CD4-positive, alpha-beta T cell (primary cell): ENCODE measurements at regions not wholly inside any gene's neighbourhood (a gene's known extent, or its start where the extent isn't known, plus 50 kb on each side); places are given as distances from the start of the nearest gene placed in this dataset.

ENCODE experiments used
- ATAC-seq: fragments of 200-7000 bp; cut with Tn5 transposase; one replicate; pipeline ENCODE4 v1.10.0; 2022; ENCODE audit warnings: mild to moderate bottlenecking; ENCODE audit not compliant: poor library complexity
- CTCF ChIA-PET: fragments of 350-600 bp; sonication (Branson Sonifier 250); formaldehyde crosslinking; loops from one replicate; lab custom pipeline; 2021; ENCODE audit warnings: antibody characterized with exemption, inconsistent platforms; lab: Charles Lee
- POLR2A ChIA-PET: fragments of 350-600 bp; sonication (Branson Sonifier 250); formaldehyde crosslinking; loops from one replicate; lab custom pipeline; 2021; ENCODE audit warnings: antibody characterized with exemption, inconsistent platforms; lab: Charles Lee
- DNase-seq, 14 experiments: peaks; one replicate each; pipeline ENCODE4 v3.0.0-alpha.2; 2013 to 2020; ENCODE audit warnings: mixed read lengths in 2 of 14
- H3K27ac ChIP-seq, 2 donors: one replicate each; pipeline versions ENCODE4 v1.5.1 to v1.7.0; 2013; ENCODE audit warnings: low read length in 2 of 2, low read depth in 1 of 2, mild to moderate bottlenecking in 1 of 2
- H3K27me3 ChIP-seq, 2 experiments: 1 replicate in 1 of 2; 2 replicates in 1 of 2; pipeline versions ENCODE4 v1.6.1 to v1.7.0; 2013; ENCODE audit warnings: low read length in 2 of 2, control low read depth in 1 of 2, mild to moderate bottlenecking in 1 of 2, moderate library complexity in 1 of 2; ENCODE audit not compliant: insufficient read depth in 2 of 2, control insufficient read depth in 1 of 2
- H3K36me3 ChIP-seq: one replicate; pipeline ENCODE4 v1.6.1; 2013; ENCODE audit warnings: low read length, control low read depth; ENCODE audit not compliant: insufficient read depth
- H3K4me1 ChIP-seq: one replicate; pipeline ENCODE4 v1.6.1; 2013; ENCODE audit warnings: low read length, control low read depth; ENCODE audit not compliant: insufficient read depth
- H3K4me3 ChIP-seq: one replicate; pipeline ENCODE4 v1.5.1; 2013; ENCODE audit warnings: mild to moderate bottlenecking, low read length, moderate library complexity
- H3K9me3 ChIP-seq, 2 experiments: 1 replicate in 1 of 2; 2 replicates in 1 of 2; pipeline versions ENCODE4 v1.6.1 to v1.7.0; 2013; ENCODE audit warnings: low read length in 2 of 2, mild to moderate bottlenecking in 2 of 2, control low read depth in 1 of 2, moderate library complexity in 1 of 2; ENCODE audit not compliant: control insufficient read depth in 1 of 2, insufficient read depth in 1 of 2
- H3K27ac Mint-ChIP-seq: one replicate; pipeline ENCODE4 v1.8.0; 2020; ENCODE audit warnings: mixed read lengths
- H3K27me3 Mint-ChIP-seq: one replicate; pipeline ENCODE4 v1.8.0; 2021; ENCODE audit warnings: mixed read lengths
- H3K36me3 Mint-ChIP-seq: one replicate; pipeline ENCODE4 v1.8.0; 2021; ENCODE audit warnings: low read depth, mixed read lengths
- H3K4me1 Mint-ChIP-seq: one replicate; pipeline ENCODE4 v1.8.0; 2021; ENCODE audit warnings: low read depth, mixed read lengths
- H3K4me3 Mint-ChIP-seq: one replicate; pipeline ENCODE4 v1.8.0; 2020; ENCODE audit warnings: mild to moderate bottlenecking, mixed read lengths
- H3K9me3 Mint-ChIP-seq: one replicate; pipeline ENCODE4 v1.8.0; 2020; ENCODE audit warnings: mixed read lengths
- CTCF ChIP-seq: fragments of 200-600 bp; IDR thresholded peaks from one replicate; pipeline ENCODE4 v1.8.0; 2022; ENCODE audit warnings: antibody characterized with exemption, mild to moderate bottlenecking
- intact Hi-C, 2 experiments: fragments of 100-400 bp; cut with DNase I in 1 of 2; cut with micrococcal nuclease in 1 of 2; formaldehyde crosslinking; loops; one replicate each; pipeline versions ENCODE4 v1.15.1 to v1.9.0; 2023 to 2025; cut with DNase I, micrococcal nuclease

- no peaks in the 10 kb centered on the region for H3K36me3 ChIP-seq
- no peaks in the 10 kb centered on the region for H3K4me1 Mint-ChIP-seq
- H3K36me3 Mint-ChIP-seq: no peaks in the 10 kb centered on the region
- no peak overlapping the region for H3K27ac Mint-ChIP-seq
- no peak overlapping the region for H3K4me3 Mint-ChIP-seq
- no peaks in the 10 kb centered on the region for H3K4me1 ChIP-seq
- no peaks in the 10 kb centered on the region for H3K27me3 Mint-ChIP-seq
- no peak overlapping the region for H3K4me3 ChIP-seq
- ChIA-PET CTCF (no interaction called here), POLR2A (no interaction called here)
- H3K9me3 ChIP-seq: no peaks in the 10 kb centered on the region
- TF ChIP-seq CTCF: no peak
- no peak overlapping the region for H3K27ac ChIP-seq
- peaks cover 2% of the 10 kb centered on the region for H3K9me3 Mint-ChIP-seq
- DNase-seq (no peak), ATAC-seq (no peak)
- intact Hi-C loops: no loop called here
- no peaks in the 10 kb centered on the region for H3K27me3 ChIP-seq
These were observed 200.4 kb downstream of the WNT5A start for GRCh38 chr3:55286693-55287092.

GRCh38 chr3:55285156-55285555 is 201.9 kb downstream of the WNT5A start:
- Mint-ChIP-seq H3K36me3 (no peaks in the 10 kb centered on the region), H3K27ac (no peak overlapping the region), H3K4me1 (no peaks in the 10 kb centered on the region), H3K27me3 (no peaks in the 10 kb centered on the region), H3K4me3 (no peak overlapping the region), H3K9me3 (peaks cover 2% of the 10 kb centered on the region)
- H3K27me3 ChIP-seq: no peaks in the 10 kb centered on the region
- DNase-seq: no peak
- no peak for TF ChIP-seq CTCF
- ChIA-PET CTCF (no interaction called here), POLR2A (interaction anchor here (0.7 kb wide), 1 partner anchor 557 kb away, joined by 3 read pairs; no protein-coding TSS in a partner anchor)
- H3K9me3 ChIP-seq: no peaks in the 10 kb centered on the region
- no peak overlapping the region for H3K27ac ChIP-seq
- intact Hi-C loops: no loop called here
- H3K36me3 ChIP-seq: no peaks in the 10 kb centered on the region
- no peaks in the 10 kb centered on the region for H3K4me1 ChIP-seq
- H3K4me3 ChIP-seq: no peak overlapping the region
- ATAC-seq: no peak

GRCh38 chr3:55283441-55283925 is 203.6 kb downstream of the WNT5A start:
- intact Hi-C loops: no loop called here
- no peaks in the 10 kb centered on the region for H3K4me1 Mint-ChIP-seq
- H3K4me3 Mint-ChIP-seq: no peak overlapping the region
- no peaks in the 10 kb centered on the region for H3K4me1 ChIP-seq
- ChIA-PET POLR2A (no interaction called here), CTCF (no interaction called here)
- ATAC-seq: no peak
- H3K36me3 ChIP-seq: no peaks in the 10 kb centered on the region
- no peaks in the 10 kb centered on the region for H3K27me3 Mint-ChIP-seq
- no peaks in the 10 kb centered on the region for H3K27me3 ChIP-seq
- H3K9me3 ChIP-seq: no peaks in the 10 kb centered on the region
- no peak overlapping the region for H3K27ac ChIP-seq
- H3K9me3 Mint-ChIP-seq: no peaks in the 10 kb centered on the region
- H3K4me3 ChIP-seq: no peak overlapping the region
- H3K27ac Mint-ChIP-seq: no peak overlapping the region
- TF ChIP-seq CTCF: no peak
- no peaks in the 10 kb centered on the region for H3K36me3 Mint-ChIP-seq
- no peak for DNase-seq
